K562 (cell line): ENCODE measurements at regions not wholly inside any gene's neighbourhood (a gene's known extent, or its start where the extent isn't known, plus 50 kb on each side); places are given as distances from the start of the nearest gene placed in this dataset.

Experiments used
- ATAC-seq: fragments of 200-7000 bp; cut with Tn5 transposase; 3 replicates; pipeline ENCODE4 v1.9.1; 2020; ENCODE audit warnings: moderate library complexity
- BruUV-seq: library from RNA; stranded (reverse); fragments of 400-500 nt; replicated peaks from 2 replicates; lab custom pipeline; 2021; lab: Mats Ljungman, UMichigan
- CTCF ChIA-PET: fragments of 300-600 bp; formaldehyde crosslinking; extraction: SDS; loops from one replicate; lab custom pipeline; 2021; ENCODE audit warnings: low intra/inter-chr PET ratio; lab: Yijun Ruan, JAX
- POLR2A ChIA-PET: fragments of 300-600, 350-650 bp; sonication (Branson Sonifier 250); formaldehyde crosslinking; extraction: SDS; loops from one replicate; lab custom pipeline; 2021; ENCODE audit warnings: antibody characterized with exemption, inconsistent platforms; lab: Yijun Ruan, JAX
- DNase-seq, 4 experiments: peaks; one replicate each; pipeline versions ENCODE4 v3.0.0 to v3.0.0-alpha.2; 2011 to 2018; ENCODE audit warnings: low spot score in 3 of 4, mixed read lengths in 3 of 4; ENCODE audit errors: extremely low read depth in 1 of 4
- FAIRE-seq: peaks from 2 replicates; lab custom pipeline; 2011; peaks lifted over from hg19 to GRCh38; lab: Jason Lieb, UNC
- H2AFZ ChIP-seq: 2 replicates; pipeline ENCODE4 v1.6.0; 2011; ENCODE audit warnings: low read depth, low read length, control low read depth, inconsistent platforms
- H3K27ac ChIP-seq: fragments of 200-600 bp; 3 replicates; pipeline ENCODE4 v1.8.0; 2011; ENCODE audit warnings: low read depth, mild to moderate bottlenecking, control low read depth, inconsistent platforms, low read length, moderate library complexity, mixed read lengths; ENCODE audit errors: extremely low read depth
- H3K27me3 ChIP-seq, 2 experiments: fragments of 300-600 bp in 1 of 2; 2 replicates in 1 of 2; 3 replicates in 1 of 2; pipeline versions ENCODE4 v1.6.0 to v1.8.0; 2011; ENCODE audit warnings: inconsistent platforms in 2 of 2, low read length in 2 of 2, mild to moderate bottlenecking in 1 of 2, mixed read lengths in 1 of 2, moderate library complexity in 1 of 2; ENCODE audit not compliant: control insufficient read depth in 2 of 2, insufficient read depth in 2 of 2
- H3K36me3 ChIP-seq: fragments of 300-600 bp; 3 replicates; pipeline ENCODE4 v1.8.0; 2011; ENCODE audit warnings: mild to moderate bottlenecking, low read length, inconsistent platforms; ENCODE audit not compliant: control insufficient read depth, insufficient read depth
- H3K4me1 ChIP-seq, 2 experiments: fragments of 200-600 bp in 1 of 2; replicated peaks in 1 of 2; 2 replicates in 1 of 2; 3 replicates in 1 of 2; pipeline versions ENCODE4 v1.5.1 to v1.8.0; 2011; ENCODE audit warnings: inconsistent platforms in 2 of 2, low read length in 2 of 2, mild to moderate bottlenecking in 1 of 2, mixed read lengths in 1 of 2, moderate library complexity in 1 of 2; ENCODE audit not compliant: control insufficient read depth in 2 of 2, insufficient read depth in 2 of 2
- H3K4me2 ChIP-seq: 2 replicates; pipeline ENCODE4 v1.6.1; 2011; ENCODE audit warnings: low read length, control low read depth, inconsistent platforms, mixed read lengths; ENCODE audit not compliant: insufficient read depth
- H3K4me3 ChIP-seq: fragments of 200-600 bp; sonication (generic), shearing (Covaris generic); 2 replicates; pipeline ENCODE4 v1.5.1; 2016; ENCODE audit warnings: control low read depth, inconsistent platforms
- H3K79me2 ChIP-seq: fragments of 200-600 bp; 3 replicates; pipeline ENCODE4 v1.8.0; 2011; ENCODE audit warnings: low read length, inconsistent platforms; ENCODE audit not compliant: control insufficient read depth, insufficient read depth
- H3K9ac ChIP-seq, 2 experiments: 2 replicates each; pipeline versions ENCODE4 v1.6.0 to v1.6.1; 2011; ENCODE audit warnings: low read depth in 2 of 2, low read length in 2 of 2, control low read depth in 1 of 2, inconsistent platforms in 1 of 2, mild to moderate bottlenecking in 1 of 2, mixed read lengths in 1 of 2; ENCODE audit not compliant: insufficient read depth in 1 of 2
- H3K9me1 ChIP-seq: one replicate; pipeline ENCODE4 v1.6.0; 2011; ENCODE audit warnings: inconsistent platforms, mild to moderate bottlenecking, low read length, moderate library complexity; ENCODE audit not compliant: control insufficient read depth, insufficient read depth
- H3K9me3 ChIP-seq: replicated peaks from 2 replicates; pipeline ENCODE4 v1.5.1; 2011; ENCODE audit warnings: low read depth, low read length, inconsistent platforms; ENCODE audit not compliant: control insufficient read depth, insufficient read depth
- H4K20me1 ChIP-seq: replicated peaks from 2 replicates; pipeline ENCODE4 v1.6.1; 2011; ENCODE audit warnings: low read length, inconsistent platforms, mixed read lengths; ENCODE audit not compliant: control insufficient read depth, insufficient read depth
- MEIS2 ChIP-seq: fragments of 450-650 bp; IDR thresholded peaks from 2 replicates; pipeline ENCODE4 v1.6.1; 2014; ENCODE audit warnings: mild to moderate bottlenecking; ENCODE audit not compliant: partially characterized antibody
- SRSF3 ChIP-seq: fragments of 200-400 bp; formaldehyde crosslinking; IDR thresholded peaks from 2 replicates; pipeline ENCODE4 v1.6.1; 2016; ENCODE audit warnings: mild to moderate bottlenecking, low read length, moderate library complexity; ENCODE audit not compliant: insufficient read depth
- in situ Hi-C: fragments of 300-500 bp; cut with MboI; formaldehyde crosslinking; loops from 4 replicates; pipeline ENCODE4 v1.15.0; 2018; ENCODE audit warnings: inconsistent platforms, mixed read lengths
- intact Hi-C: fragments of 100-400 bp; cut with micrococcal nuclease; formaldehyde crosslinking; loops from 2 replicates; pipeline ENCODE4 v1.14.2; 2022
- TF ChIP-seq, protein P1 (sequence below): fragments of 450-650 bp; IDR thresholded peaks from 2 replicates; pipeline ENCODE4 v1.6.1; 2016
- TF ChIP-seq, protein P2 (sequence below), 2 experiments: IDR thresholded peaks in 1 of 2; conservative IDR thresholded peaks in 1 of 2; 2 replicates each; pipeline ENCODE4 v1.6.1; 2016; ENCODE audit warnings: low read depth in 2 of 2, mild to moderate bottlenecking in 1 of 2, missing compliant biosample characterization in 1 of 2, missing genetic modification characterization in 1 of 2, moderate library complexity in 1 of 2

DNA sequence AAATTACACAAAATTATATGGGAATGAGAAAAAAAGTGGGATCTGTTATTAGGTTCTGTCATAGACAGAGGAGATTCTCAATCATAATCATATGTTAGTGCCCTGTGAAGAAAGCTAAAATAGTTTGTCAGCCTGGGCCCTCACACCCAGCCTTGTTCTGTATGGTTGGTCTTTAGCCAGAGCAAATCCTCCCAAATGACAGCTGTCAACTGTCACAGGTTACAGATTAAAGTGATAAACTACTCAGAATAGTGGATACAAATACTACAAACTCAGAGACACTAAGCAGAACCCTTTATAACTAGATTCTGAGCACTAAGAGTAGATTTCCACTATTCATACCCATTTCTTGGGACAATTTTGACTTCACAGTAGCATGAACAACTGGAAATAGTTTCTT lies 405.0 kb upstream of the MEF2C start:
- Histone ChIP-seq H2AFZ (no peak overlapping the region), H3K4me2 (no peak overlapping the region), H3K9ac (no peak overlapping the region), H3K79me2 (no peaks in the 10 kb centered on the region), H3K9me1 (no peaks in the 10 kb centered on the region), H3K9me3 (no peaks in the 10 kb centered on the region), H4K20me1 (no peaks in the 10 kb centered on the region), H3K27me3 (no peaks in the 10 kb centered on the region), H3K4me3 (no peak overlapping the region), H3K36me3 (no peaks in the 10 kb centered on the region), H3K27ac (no peak overlapping the region), H3K4me1 (no peaks in the 10 kb centered on the region)
- TF ChIP-seq MEIS2, result peak; percentile 50
- TF ChIP-seq, protein P1, sequence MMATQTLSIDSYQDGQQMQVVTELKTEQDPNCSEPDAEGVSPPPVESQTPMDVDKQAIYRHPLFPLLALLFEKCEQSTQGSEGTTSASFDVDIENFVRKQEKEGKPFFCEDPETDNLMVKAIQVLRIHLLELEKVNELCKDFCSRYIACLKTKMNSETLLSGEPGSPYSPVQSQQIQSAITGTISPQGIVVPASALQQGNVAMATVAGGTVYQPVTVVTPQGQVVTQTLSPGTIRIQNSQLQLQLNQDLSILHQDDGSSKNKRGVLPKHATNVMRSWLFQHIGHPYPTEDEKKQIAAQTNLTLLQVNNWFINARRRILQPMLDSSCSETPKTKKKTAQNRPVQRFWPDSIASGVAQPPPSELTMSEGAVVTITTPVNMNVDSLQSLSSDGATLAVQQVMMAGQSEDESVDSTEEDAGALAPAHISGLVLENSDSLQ, result peak; percentile 65
- TF ChIP-seq SRSF3, result no peak
- TF ChIP-seq, protein P2, sequence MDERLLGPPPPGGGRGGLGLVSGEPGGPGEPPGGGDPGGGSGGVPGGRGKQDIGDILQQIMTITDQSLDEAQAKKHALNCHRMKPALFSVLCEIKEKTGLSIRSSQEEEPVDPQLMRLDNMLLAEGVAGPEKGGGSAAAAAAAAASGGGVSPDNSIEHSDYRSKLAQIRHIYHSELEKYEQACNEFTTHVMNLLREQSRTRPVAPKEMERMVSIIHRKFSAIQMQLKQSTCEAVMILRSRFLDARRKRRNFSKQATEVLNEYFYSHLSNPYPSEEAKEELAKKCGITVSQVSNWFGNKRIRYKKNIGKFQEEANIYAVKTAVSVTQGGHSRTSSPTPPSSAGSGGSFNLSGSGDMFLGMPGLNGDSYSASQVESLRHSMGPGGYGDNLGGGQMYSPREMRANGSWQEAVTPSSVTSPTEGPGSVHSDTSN (CRISPR knock-in tag; IDR thresholded peaks at IDR 0.05; ENCODE audit: low read depth), result no peak
- TF ChIP-seq, protein P2 (tag; conservative IDR thresholded peaks at IDR 0.05; ENCODE audit: low read depth), result 0 out of 2 replicates have a peak, but pooled peaks have one; percentile 9
- FAIRE-seq (no peak), DNase-seq (no peak), ATAC-seq (no peak)
- CTCF ChIA-PET, result no interaction called here
- no TSS peak for BruUV-seq
- intact Hi-C loops, result no loop called here
- POLR2A ChIA-PET, result no interaction called here
- in situ Hi-C loops, result no loop called here
